Uterus (tissue), 2 donors: ENCODE measurements at regions not wholly inside any gene's neighbourhood (a gene's known extent, or its start where the extent isn't known, plus 50 kb on each side); places are given as distances from the start of the nearest gene placed in this dataset.

Source experiments
- CTCF ChIP-seq, 4 experiments: fragments of 200-600 bp in 2 of 4; fragments of 450-650 bp in 2 of 4; sonication (generic) in 2 of 4; IDR thresholded peaks; one replicate each; pipeline ENCODE4 v1.5.1; 2016 to 2019; ENCODE audit warnings: antibody characterized with exemption in 4 of 4, mild to moderate bottlenecking in 2 of 4, moderate library complexity in 1 of 4
- POLR2A ChIP-seq, 2 donors: fragments of 450-650 bp; IDR thresholded peaks; one replicate each; pipeline ENCODE4 v1.6.1; 2016; ENCODE audit warnings: antibody characterized with exemption in 2 of 2, mild to moderate bottlenecking in 1 of 2, moderate library complexity in 1 of 2

GRCh38 chr7:114255404-114255841 lies 159.2 kb upstream of the FOXP2 start:
- TF ChIP-seq CTCF (IDR thresholded peaks at IDR 0.05) = no peak
- TF ChIP-seq POLR2A (IDR thresholded peaks at IDR 0.05) = no peak
